ENCODE measurements at regions not wholly inside any gene's neighbourhood (a gene's known extent, or its start where the extent isn't known, plus 50 kb on each side); places are given as distances from the start of the nearest gene placed in this dataset.

DNA sequence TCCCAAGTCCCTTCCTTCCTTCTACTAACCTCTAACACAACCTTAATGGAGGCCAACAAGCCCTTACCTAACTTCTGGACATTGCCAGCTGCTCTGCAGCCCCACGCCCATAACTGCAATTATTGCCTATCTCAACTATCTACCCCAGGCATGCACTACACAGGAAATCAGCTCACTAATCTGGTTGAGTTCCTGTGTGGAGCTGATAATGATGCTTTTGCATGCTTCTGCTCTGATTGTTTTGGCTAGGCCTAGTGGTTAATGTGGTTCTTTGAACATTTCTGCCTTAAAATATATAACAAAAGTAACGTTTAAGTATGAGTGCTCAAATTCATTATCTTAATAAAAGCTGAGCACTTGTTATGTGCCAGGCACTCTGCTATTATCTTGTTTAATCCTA is 463.9 kb downstream of the MFSD1 start:
- Histone ChIP-seq H3K4me1 (ENCODE audit: insufficient read depth) (no peaks in the 10 kb centered on the region), H3K9me3 (ENCODE audit: low read depth) (no peaks in the 10 kb centered on the region), H3K27ac (no peak overlapping the region), H4K20me1 (ENCODE audit: insufficient read depth, poor library complexity, severe bottlenecking) (no peaks in the 10 kb centered on the region), H3K9me2 (replicated peaks; ENCODE audit: insufficient read depth) (no peaks in the 10 kb centered on the region), H3K4me3 (no peak overlapping the region), H3K79me2 (no peaks in the 10 kb centered on the region), H2AFZ (no peak overlapping the region), H3K4me2 (no peak overlapping the region), H3K36me3 (replicated peaks; ENCODE audit: insufficient read depth, low read depth) (no peaks in the 10 kb centered on the region), H3K27me3 (peaks cover 6% of the 10 kb centered on the region)
- TF ChIP-seq EZH2 (IDR thresholded peaks at IDR 0.05; ENCODE audit: borderline replicate concordance) (no peak), EZH2phosphoT487 (IDR thresholded peaks at IDR 0.05; ENCODE audit: low read depth, severe bottlenecking, unreplicated experiment) (no peak)
- TF ChIP-seq, protein P1, sequence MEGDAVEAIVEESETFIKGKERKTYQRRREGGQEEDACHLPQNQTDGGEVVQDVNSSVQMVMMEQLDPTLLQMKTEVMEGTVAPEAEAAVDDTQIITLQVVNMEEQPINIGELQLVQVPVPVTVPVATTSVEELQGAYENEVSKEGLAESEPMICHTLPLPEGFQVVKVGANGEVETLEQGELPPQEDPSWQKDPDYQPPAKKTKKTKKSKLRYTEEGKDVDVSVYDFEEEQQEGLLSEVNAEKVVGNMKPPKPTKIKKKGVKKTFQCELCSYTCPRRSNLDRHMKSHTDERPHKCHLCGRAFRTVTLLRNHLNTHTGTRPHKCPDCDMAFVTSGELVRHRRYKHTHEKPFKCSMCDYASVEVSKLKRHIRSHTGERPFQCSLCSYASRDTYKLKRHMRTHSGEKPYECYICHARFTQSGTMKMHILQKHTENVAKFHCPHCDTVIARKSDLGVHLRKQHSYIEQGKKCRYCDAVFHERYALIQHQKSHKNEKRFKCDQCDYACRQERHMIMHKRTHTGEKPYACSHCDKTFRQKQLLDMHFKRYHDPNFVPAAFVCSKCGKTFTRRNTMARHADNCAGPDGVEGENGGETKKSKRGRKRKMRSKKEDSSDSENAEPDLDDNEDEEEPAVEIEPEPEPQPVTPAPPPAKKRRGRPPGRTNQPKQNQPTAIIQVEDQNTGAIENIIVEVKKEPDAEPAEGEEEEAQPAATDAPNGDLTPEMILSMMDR (IDR thresholded peaks at IDR 0.05; ENCODE audit: poor library complexity) = no peak
- WGBS (ENCODE audit: low lambda C conversion rate, missing lambda C conversion rate) = 53% methylated on average over 2 of the region's 2 CpGs
- no peak for DNase-seq (ENCODE audit: low spot score)

- Histone ChIP-seq H3K4me2 (no peak overlapping the region), H3K4me3 (no peak overlapping the region), H3K9me3 (ENCODE audit: low read depth) (no peaks in the 10 kb centered on the region), H4K20me1 (ENCODE audit: insufficient read depth, poor library complexity, severe bottlenecking) (no peaks in the 10 kb centered on the region), H3K27ac (no peak overlapping the region), H3K9me2 (replicated peaks; ENCODE audit: insufficient read depth) (no peaks in the 10 kb centered on the region), H3K27me3 (peaks cover 6% of the 10 kb centered on the region), H3K4me1 (ENCODE audit: insufficient read depth) (no peaks in the 10 kb centered on the region), H3K36me3 (replicated peaks; ENCODE audit: insufficient read depth, low read depth) (no peaks in the 10 kb centered on the region), H2AFZ (no peak overlapping the region), H3K79me2 (no peaks in the 10 kb centered on the region)
- DNase-seq (ENCODE audit: low spot score) = peak; percentile 58
- 57% methylated on average over 6 of the region's 6 CpGs for WGBS (ENCODE audit: low lambda C conversion rate, missing lambda C conversion rate)
- TF ChIP-seq, protein P1 (IDR thresholded peaks at IDR 0.05; ENCODE audit: poor library complexity) = peak; percentile 40
- TF ChIP-seq EZH2phosphoT487 (IDR thresholded peaks at IDR 0.05; ENCODE audit: low read depth, severe bottlenecking, unreplicated experiment) (no peak), EZH2 (IDR thresholded peaks at IDR 0.05; ENCODE audit: borderline replicate concordance) (no peak)
Observed at GRCh38 chr3:159266779-159267178, 464.9 kb downstream of the MFSD1 start.

DNA sequence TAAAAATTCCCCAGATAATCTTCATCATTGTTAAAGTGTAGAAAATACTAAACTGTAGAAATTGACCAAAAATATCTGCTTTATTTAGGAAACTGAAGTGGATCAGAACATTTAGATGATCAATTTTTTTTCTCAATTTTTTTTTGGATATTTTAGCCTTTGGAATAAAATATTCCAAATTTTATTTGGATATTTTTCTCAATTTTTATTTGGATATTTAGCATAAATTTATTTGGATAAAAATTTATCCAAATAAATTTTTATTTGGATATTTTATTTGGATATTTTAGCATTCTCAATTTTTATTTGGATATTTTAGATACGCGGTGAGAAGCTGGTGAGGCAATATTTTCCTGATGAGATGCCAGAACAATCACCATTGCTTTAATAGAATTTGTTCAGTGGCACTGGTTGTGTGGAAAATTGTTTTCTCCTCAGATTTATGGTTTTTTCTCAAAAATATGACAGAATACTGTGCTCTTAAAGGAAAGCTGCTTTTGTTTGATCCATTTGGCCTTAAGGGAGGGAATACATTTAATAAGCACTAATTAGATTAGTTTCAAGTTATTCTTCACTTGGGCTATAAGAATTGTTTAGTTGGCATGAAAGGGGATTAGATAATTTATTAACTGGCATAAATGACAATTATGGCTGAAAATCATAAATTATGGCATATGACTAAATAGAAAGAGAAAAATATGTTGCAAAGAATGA is 470.1 kb downstream of the MFSD1 start:
- 94% methylated on average over 2 of the region's 2 CpGs for WGBS (ENCODE audit: low lambda C conversion rate, missing lambda C conversion rate)
- TF ChIP-seq, protein P1 (IDR thresholded peaks at IDR 0.05; ENCODE audit: poor library complexity) = no peak
- TF ChIP-seq EZH2 (IDR thresholded peaks at IDR 0.05; ENCODE audit: borderline replicate concordance) (no peak), EZH2phosphoT487 (IDR thresholded peaks at IDR 0.05; ENCODE audit: low read depth, severe bottlenecking, unreplicated experiment) (no peak)
- Histone ChIP-seq H3K4me3 (no peak overlapping the region), H2AFZ (no peak overlapping the region), H3K27ac (no peak overlapping the region), H3K79me2 (no peaks in the 10 kb centered on the region), H3K9me2 (replicated peaks; ENCODE audit: insufficient read depth) (no peaks in the 10 kb centered on the region), H4K20me1 (ENCODE audit: insufficient read depth, poor library complexity, severe bottlenecking) (no peaks in the 10 kb centered on the region), H3K9me3 (ENCODE audit: low read depth) (no peaks in the 10 kb centered on the region), H3K36me3 (replicated peaks; ENCODE audit: insufficient read depth, low read depth) (no peaks in the 10 kb centered on the region), H3K4me2 (no peak overlapping the region), H3K4me1 (ENCODE audit: insufficient read depth) (no peaks in the 10 kb centered on the region), H3K27me3 (no peaks in the 10 kb centered on the region)
- DNase-seq (ENCODE audit: low spot score) = no peak

All from hepatocyte (in vitro differentiated cells).